Skeletal muscle satellite cell (primary cell): ENCODE measurements at regions not wholly inside any gene's neighbourhood (a gene's known extent, or its start where the extent isn't known, plus 50 kb on each side); places are given as distances from the start of the nearest gene placed in this dataset.
"Not testable (repeated sequence)": the region's sequence is repeated elsewhere in the genome, so short reads cannot be mapped to it uniquely, and the experiment has no call there.

Experiments
- H3K27me3 ChIP-seq: 2 replicates; pipeline ENCODE4 v1.7.0; 2013; ENCODE audit warnings: low read length; ENCODE audit not compliant: control insufficient read depth, insufficient read depth
- H3K36me3 ChIP-seq: 2 replicates; pipeline ENCODE4 v1.7.0; 2013; ENCODE audit warnings: mild to moderate bottlenecking, control low read depth, low read length; ENCODE audit not compliant: insufficient read depth
- H3K4me1 ChIP-seq: 2 replicates; pipeline ENCODE4 v1.7.0; 2013; ENCODE audit warnings: low read length; ENCODE audit not compliant: control insufficient read depth, insufficient read depth
- H3K4me2 ChIP-seq: 2 replicates; pipeline ENCODE4 v1.7.0; 2013; ENCODE audit warnings: mild to moderate bottlenecking, low read length
- H3K4me3 ChIP-seq: 2 replicates; pipeline ENCODE4 v1.7.0; 2013; ENCODE audit warnings: low read length
- H3K9ac ChIP-seq: 2 replicates; pipeline ENCODE4 v1.7.0; 2013; ENCODE audit warnings: mild to moderate bottlenecking, low read depth, low read length, moderate library complexity
- H3K9me3 ChIP-seq: replicated peaks from 2 replicates; pipeline ENCODE4 v1.7.0; 2013; ENCODE audit warnings: mild to moderate bottlenecking, control low read depth, low read length

GRCh38 chr17:31645351-31645750 lies 213.7 kb downstream of the COPRS start:
- H3K9me3 ChIP-seq: peaks cover 10% of the 10 kb centered on the region
- H3K36me3 ChIP-seq: no peaks in the 10 kb centered on the region
- H3K27me3 ChIP-seq: no peaks in the 10 kb centered on the region
- no peak overlapping the region for H3K4me2 ChIP-seq
- no peaks in the 10 kb centered on the region for H3K4me1 ChIP-seq
- no peak overlapping the region for H3K4me3 ChIP-seq
- no peak overlapping the region for H3K9ac ChIP-seq

- Histone ChIP-seq H3K4me2 (no peak overlapping the region), H3K9ac (no peak overlapping the region), H3K27me3 (no peaks in the 10 kb centered on the region), H3K9me3 (no peaks in the 10 kb centered on the region), H3K4me3 (no peak overlapping the region), H3K4me1 (peaks cover 27% of the 10 kb centered on the region), H3K36me3 (no peaks in the 10 kb centered on the region)
Measured at GRCh38 chr17:31631766-31632165, 227.3 kb downstream of the COPRS start.

DNA sequence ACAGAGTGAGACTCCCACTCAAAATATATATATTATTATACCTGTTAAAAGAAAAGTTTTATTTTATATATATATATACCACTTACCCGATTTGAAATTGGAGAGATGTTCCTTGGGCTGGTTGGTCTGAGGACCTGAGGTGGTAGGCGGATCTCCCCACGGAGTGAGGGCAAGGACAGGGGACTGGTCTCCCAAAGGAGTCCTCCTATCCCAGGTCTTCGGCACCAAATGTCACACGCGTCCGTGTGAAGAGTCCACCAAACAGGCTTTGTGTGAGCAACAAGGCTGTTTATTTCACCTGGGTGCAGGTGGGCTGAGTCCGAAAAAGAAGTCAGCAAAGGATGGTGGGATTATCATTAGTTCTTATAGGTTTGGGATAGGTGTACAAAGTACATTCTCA lies 228.2 kb downstream of the COPRS start:
- H3K9ac ChIP-seq, H3K9me3 ChIP-seq, H3K4me2 ChIP-seq, H3K27me3 ChIP-seq, H3K36me3 ChIP-seq, H3K4me3 ChIP-seq: not testable (repeated sequence)
- peaks cover 27% of the 10 kb centered on the region for H3K4me1 ChIP-seq

GRCh38 chr17:31629696-31630470 lies 229.2 kb downstream of the COPRS start:
- no peak overlapping the region for H3K9ac ChIP-seq
- no peak overlapping the region for H3K4me3 ChIP-seq
- H3K4me1 ChIP-seq: peaks cover 27% of the 10 kb centered on the region
- H3K27me3 ChIP-seq: no peaks in the 10 kb centered on the region
- no peaks in the 10 kb centered on the region for H3K36me3 ChIP-seq
- H3K4me2 ChIP-seq: no peak overlapping the region
- no peaks in the 10 kb centered on the region for H3K9me3 ChIP-seq

DNA sequence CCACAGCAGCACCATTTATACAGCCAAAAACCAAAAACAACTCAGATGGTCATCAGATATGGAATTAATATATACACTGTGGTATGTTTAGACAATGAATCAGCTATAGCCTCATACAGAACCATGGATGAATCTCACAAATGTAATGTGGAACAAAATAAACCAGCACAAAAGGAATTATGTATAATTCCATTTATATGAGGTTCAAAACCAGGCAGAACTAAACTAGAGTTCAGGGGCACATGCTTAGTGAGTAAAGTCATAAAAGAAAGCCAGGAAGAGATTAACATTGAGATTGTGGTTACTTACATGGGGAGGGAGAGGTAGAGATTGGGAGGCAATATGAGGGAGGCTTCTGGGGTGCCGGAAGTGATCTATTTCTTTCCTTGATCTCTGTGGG lies 231.1 kb downstream of the COPRS start:
- H3K4me3 ChIP-seq: no peak overlapping the region
- peak overlapping the region; percentile 20 for H3K4me2 ChIP-seq
- H3K9me3 ChIP-seq: no peaks in the 10 kb centered on the region
- H3K27me3 ChIP-seq: no peaks in the 10 kb centered on the region
- peak overlapping the region; percentile 50 for H3K9ac ChIP-seq
- peaks cover 27% of the 10 kb centered on the region for H3K4me1 ChIP-seq
- no peaks in the 10 kb centered on the region for H3K36me3 ChIP-seq

GRCh38 chr17:31623990-31624389 lies 232.5 kb downstream of the RAB11FIP4 start:
- Histone ChIP-seq H3K36me3 (no peaks in the 10 kb centered on the region), H3K9me3 (no peaks in the 10 kb centered on the region), H3K4me2 (no peak overlapping the region), H3K4me3 (no peak overlapping the region), H3K9ac (no peak overlapping the region), H3K27me3 (no peaks in the 10 kb centered on the region), H3K4me1 (peaks cover 17% of the 10 kb centered on the region)

GRCh38 chr17:31622500-31622899 lies 231.0 kb downstream of the RAB11FIP4 start:
- no peak overlapping the region for H3K4me2 ChIP-seq
- H3K27me3 ChIP-seq: no peaks in the 10 kb centered on the region
- H3K9me3 ChIP-seq: no peaks in the 10 kb centered on the region
- no peaks in the 10 kb centered on the region for H3K36me3 ChIP-seq
- no peak overlapping the region for H3K4me3 ChIP-seq
- H3K9ac ChIP-seq: no peak overlapping the region
- H3K4me1 ChIP-seq: peaks cover 5% of the 10 kb centered on the region

DNA sequence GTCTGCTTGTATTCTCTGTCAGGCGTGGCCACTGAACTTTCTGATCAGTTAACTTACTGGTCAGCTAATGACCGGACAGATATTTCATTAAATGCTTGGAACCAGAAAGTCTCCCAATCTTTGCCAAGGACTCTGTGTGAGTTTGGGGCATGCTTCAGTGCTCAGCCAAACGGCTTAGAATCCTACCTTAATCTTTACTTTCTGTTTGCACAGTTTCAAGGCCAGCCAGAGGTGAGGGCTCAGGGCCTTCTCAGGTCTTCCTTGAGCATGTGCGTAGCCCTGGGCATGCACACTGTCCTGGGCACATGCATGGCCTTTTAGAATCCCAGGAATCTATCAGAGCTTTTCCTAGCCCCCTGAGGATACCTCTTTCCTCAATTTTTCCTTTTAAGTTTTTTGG lies 230.1 kb downstream of the RAB11FIP4 start:
- no peaks in the 10 kb centered on the region for H3K36me3 ChIP-seq
- H3K9me3 ChIP-seq: no peaks in the 10 kb centered on the region

DNA sequence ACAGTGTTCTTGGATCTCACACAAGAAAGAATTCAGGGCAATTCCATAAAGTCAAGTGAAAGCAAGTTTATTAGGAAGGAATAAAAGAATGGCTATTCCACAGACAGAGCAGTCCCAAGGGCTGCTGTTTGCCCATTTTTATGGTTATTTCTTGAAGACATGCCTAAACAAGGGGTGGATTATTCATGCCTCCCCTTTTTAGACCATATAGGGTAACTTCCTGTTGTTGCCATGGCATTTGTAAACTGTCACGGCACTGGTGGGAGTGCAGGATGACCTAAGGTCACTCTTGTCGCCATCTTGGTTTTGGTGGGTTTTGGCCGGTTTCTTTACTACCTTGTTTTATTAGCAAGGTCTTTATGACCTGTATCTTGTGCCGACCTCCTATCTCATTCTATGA lies 219.6 kb downstream of the RAB11FIP4 start:
- H3K9me3 ChIP-seq, H3K27me3 ChIP-seq, H3K4me2 ChIP-seq, H3K36me3 ChIP-seq, H3K4me1 ChIP-seq, H3K9ac ChIP-seq, H3K4me3 ChIP-seq: not testable (repeated sequence)

More for the DNA sequence above, 230.1 kb downstream of the RAB11FIP4 start:
- Histone ChIP-seq H3K4me1 (peaks cover 5% of the 10 kb centered on the region), H3K4me2 (no peak overlapping the region), H3K9ac (no peak overlapping the region), H3K4me3 (no peak overlapping the region), H3K27me3 (no peaks in the 10 kb centered on the region)

- H3K36me3 ChIP-seq: no peaks in the 10 kb centered on the region
- H3K4me3 ChIP-seq: no peak overlapping the region
- H3K9ac ChIP-seq: no peak overlapping the region
- no peaks in the 10 kb centered on the region for H3K9me3 ChIP-seq
- no peak overlapping the region for H3K4me2 ChIP-seq
- H3K27me3 ChIP-seq: no peaks in the 10 kb centered on the region
- peaks cover 6% of the 10 kb centered on the region for H3K4me1 ChIP-seq
Measured at GRCh38 chr17:31609996-31610910, 218.8 kb downstream of the RAB11FIP4 start.

DNA sequence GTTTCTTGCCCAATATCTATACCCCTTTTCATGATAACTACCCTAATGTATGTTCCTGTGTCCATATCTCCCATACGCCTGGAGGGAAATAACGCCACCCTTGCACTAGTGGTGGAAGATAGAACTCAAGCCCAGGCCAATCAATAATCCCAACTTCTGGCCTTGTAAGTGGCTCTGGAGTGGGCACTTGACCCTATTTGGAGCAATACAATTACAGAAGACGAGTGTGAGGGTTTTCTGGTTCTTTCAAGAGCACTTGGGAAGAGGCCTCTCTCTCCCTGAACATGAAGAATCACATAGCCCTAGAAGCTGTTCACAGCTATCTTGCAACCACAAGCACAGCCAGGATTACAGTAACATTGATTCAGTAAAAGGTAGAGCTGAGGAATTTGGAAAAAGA lies 217.9 kb downstream of the RAB11FIP4 start:
- Histone ChIP-seq H3K9ac (no peak overlapping the region), H3K4me1 (peaks cover 6% of the 10 kb centered on the region), H3K4me2 (no peak overlapping the region), H3K36me3 (no peaks in the 10 kb centered on the region), H3K27me3 (no peaks in the 10 kb centered on the region), H3K9me3 (no peaks in the 10 kb centered on the region), H3K4me3 (no peak overlapping the region)
